Fibroblast of villous mesenchyme (primary cell): ENCODE measurements at regions not wholly inside any gene's neighbourhood (a gene's known extent, or its start where the extent isn't known, plus 50 kb on each side); places are given as distances from the start of the nearest gene placed in this dataset.

Experiments used
- DNase-seq: peaks from one replicate; pipeline ENCODE4 v3.0.0-alpha.2; 2010; ENCODE audit warnings: low read depth
- H3K4me3 ChIP-seq: 2 replicates; pipeline ENCODE4 v1.5.1; 2011; ENCODE audit warnings: low read depth, mild to moderate bottlenecking, low read length
- CTCF ChIP-seq: IDR thresholded peaks from 2 replicates; pipeline ENCODE4 v1.5.1; 2012; ENCODE audit warnings: low read depth, mild to moderate bottlenecking, low read length; ENCODE audit not compliant: insufficient read depth

GRCh38 chr3:4222574-4223175 lies 80.5 kb upstream of the SETMAR start:
- TF ChIP-seq CTCF, result no peak
- no peak overlapping the region for H3K4me3 ChIP-seq
- no peak for DNase-seq

GRCh38 chr3:4223777-4224176 lies 79.4 kb upstream of the SETMAR start:
- no peak for TF ChIP-seq CTCF
- no peak for DNase-seq
- H3K4me3 ChIP-seq, result no peak overlapping the region

GRCh38 chr3:4224331-4224730 lies 78.8 kb upstream of the SETMAR start:
- no peak overlapping the region for H3K4me3 ChIP-seq
- DNase-seq, result no peak
- TF ChIP-seq CTCF, result no peak

- H3K4me3 ChIP-seq, result no peak overlapping the region
- no peak for DNase-seq
- no peak for TF ChIP-seq CTCF
These were observed 78.1 kb upstream of the SETMAR start for GRCh38 chr3:4225005-4225471.

GRCh38 chr3:4228295-4228694 lies 74.9 kb upstream of the SETMAR start:
- no peak overlapping the region for H3K4me3 ChIP-seq
- no peak for TF ChIP-seq CTCF
- no peak for DNase-seq

- TF ChIP-seq CTCF, result no peak
- no peak overlapping the region for H3K4me3 ChIP-seq
These were observed 72.1 kb upstream of the SETMAR start for GRCh38 chr3:4231041-4231440.

GRCh38 chr3:4232798-4233197 lies 70.4 kb upstream of the SETMAR start:
- H3K4me3 ChIP-seq, result no peak overlapping the region
- no peak for TF ChIP-seq CTCF
- DNase-seq, result no peak

More at GRCh38 chr3:4231041-4231440, 72.1 kb upstream of the SETMAR start:
- DNase-seq, result no peak
